ENCODE measurements at regions not wholly inside any gene's neighbourhood (a gene's known extent, or its start where the extent isn't known, plus 50 kb on each side); places are given as distances from the start of the nearest gene placed in this dataset.

GRCh38 chr20:22293886-22294285 lies 290.5 kb downstream of the FOXA2 start:
- Histone ChIP-seq H3K4me1 (no peaks in the 10 kb centered on the region), H3K27me3 (no peaks in the 10 kb centered on the region), H3K4me3 (no peak overlapping the region), H3K27ac (no peak overlapping the region), H3K9me3 (no peaks in the 10 kb centered on the region), H3K36me3 (replicated peaks in 1 of 2; ENCODE audit: insufficient read depth in 1 of 2, low read depth in 2 of 2) (no peaks in the 10 kb centered on the region)
- DNase-seq (no peak), ATAC-seq (no peak)
- TF ChIP-seq POLR2A (IDR thresholded peaks at IDR 0.05) (no peak), CTCF (IDR thresholded peaks at IDR 0.05) (no peak)
- intact Hi-C loops (cut with DNase I): no loop called here
- WGBS, 2 donors: 60 to 68% methylated on average over 4 of the region's 4 CpGs

GRCh38 chr20:22289442-22289841 lies 294.9 kb downstream of the FOXA2 start:
- H3K9me3 ChIP-seq: no peaks in the 10 kb centered on the region
- H3K36me3 ChIP-seq (replicated peaks in 1 of 2; ENCODE audit: insufficient read depth in 1 of 2, low read depth in 2 of 2): no peaks in the 10 kb centered on the region
- no peak for TF ChIP-seq POLR2A (IDR thresholded peaks at IDR 0.05)
- no peak for TF ChIP-seq CTCF (IDR thresholded peaks at IDR 0.05)
- intact Hi-C loops (cut with DNase I): no loop called here
- no peaks in the 10 kb centered on the region for H3K27me3 ChIP-seq
- H3K27ac ChIP-seq: no peak overlapping the region
- ATAC-seq (no peak), DNase-seq (no peak)
- H3K4me1 ChIP-seq: no peaks in the 10 kb centered on the region
- no peak overlapping the region for H3K4me3 ChIP-seq
- 62 to 65% methylated on average over 5 of the region's 5 CpGs for WGBS, 2 donors

- DNase-seq (no peak), ATAC-seq (no peak)
- TF ChIP-seq CTCF (IDR thresholded peaks at IDR 0.05): no peak
- no peaks in the 10 kb centered on the region for H3K27me3 ChIP-seq
- intact Hi-C loops (cut with DNase I): no loop called here
- WGBS, 2 donors: 49 to 73% methylated on average over 7 of the region's 7 CpGs
- no peak overlapping the region for H3K27ac ChIP-seq
- H3K4me1 ChIP-seq: no peaks in the 10 kb centered on the region
- H3K4me3 ChIP-seq: no peak overlapping the region
- H3K36me3 ChIP-seq (replicated peaks in 1 of 2; ENCODE audit: insufficient read depth in 1 of 2, low read depth in 2 of 2): no peaks in the 10 kb centered on the region
- H3K9me3 ChIP-seq: no peaks in the 10 kb centered on the region
Observed at GRCh38 chr20:22288957-22289356, 295.4 kb downstream of the FOXA2 start.

GRCh38 chr20:22288156-22288555 lies 296.2 kb downstream of the FOXA2 start:
- intact Hi-C loops (cut with DNase I): no loop called here
- 61 to 66% methylated on average over 5 of the region's 5 CpGs for WGBS, 2 donors

More at GRCh38 chr20:22288156-22288555, 296.2 kb downstream of the FOXA2 start:
- ATAC-seq (no peak), DNase-seq (no peak)
- H3K27me3 ChIP-seq: no peaks in the 10 kb centered on the region
- no peaks in the 10 kb centered on the region for H3K36me3 ChIP-seq (replicated peaks in 1 of 2; ENCODE audit: insufficient read depth in 1 of 2, low read depth in 2 of 2)
- H3K4me3 ChIP-seq: no peak overlapping the region
- no peak overlapping the region for H3K27ac ChIP-seq
- H3K9me3 ChIP-seq: no peaks in the 10 kb centered on the region
- TF ChIP-seq CTCF (IDR thresholded peaks at IDR 0.05) (no peak), POLR2A (IDR thresholded peaks at IDR 0.05) (no peak)
- H3K4me1 ChIP-seq: no peaks in the 10 kb centered on the region

Data from body of pancreas (tissue), 4 donors.